Loucy (cell line): ENCODE measurements at regions not wholly inside any gene's neighbourhood (a gene's known extent, or its start where the extent isn't known, plus 50 kb on each side); places are given as distances from the start of the nearest gene placed in this dataset.

ENCODE experiments used
- H2AFZ ChIP-seq: fragments of 200-600 bp; sonication (generic); 2 replicates; pipeline ENCODE4 v1.6.0; 2016; ENCODE audit warnings: antibody characterized with exemption, mild to moderate bottlenecking, low read length, moderate library complexity
- H3F3A ChIP-seq: fragments of 200-600 bp; 2 replicates; pipeline ENCODE4 v1.6.0; 2016; ENCODE audit warnings: antibody characterized with exemption, low read depth, mild to moderate bottlenecking
- H3K27me3 ChIP-seq: fragments of 200-600 bp; sonication (generic); 2 replicates; pipeline ENCODE4 v1.6.1; 2014; ENCODE audit warnings: low read length, mild to moderate bottlenecking; ENCODE audit not compliant: insufficient read depth, poor library complexity, severe bottlenecking
- H3K36me3 ChIP-seq: fragments of 200-600 bp; sonication (generic); 2 replicates; pipeline ENCODE4 v1.6.1; 2016; ENCODE audit warnings: low read length; ENCODE audit not compliant: insufficient read depth
- H3K4me1 ChIP-seq: fragments of 200-600 bp; sonication (generic); 2 replicates; pipeline ENCODE4 v1.5.1; 2014; ENCODE audit warnings: low read length, mild to moderate bottlenecking; ENCODE audit not compliant: insufficient read depth, poor library complexity, severe bottlenecking
- H3K4me2 ChIP-seq: fragments of 200-600 bp; sonication (generic); 2 replicates; pipeline ENCODE4 v1.6.0; 2014; ENCODE audit warnings: antibody characterized with exemption, low read length, low read depth, mild to moderate bottlenecking; ENCODE audit not compliant: poor library complexity, severe bottlenecking
- H3K4me3 ChIP-seq: fragments of 200-600 bp; sonication (generic); 2 replicates; pipeline ENCODE4 v1.5.1; 2014; ENCODE audit warnings: low read length, mild to moderate bottlenecking, mixed read lengths; ENCODE audit not compliant: poor library complexity, severe bottlenecking
- H3K79me2 ChIP-seq: fragments of 200-600 bp; sonication (generic); 2 replicates; pipeline ENCODE4 v1.6.1; 2014; ENCODE audit warnings: low read length; ENCODE audit not compliant: insufficient read depth
- H3K9ac ChIP-seq: fragments of 200-600 bp; sonication (generic); 2 replicates; pipeline ENCODE4 v1.6.0; 2014; ENCODE audit warnings: mild to moderate bottlenecking, low read depth, low read length, moderate library complexity; ENCODE audit not compliant: poor library complexity, severe bottlenecking
- H3K9me2 ChIP-seq: fragments of 200-600 bp; sonication (generic); replicated peaks from 2 replicates; pipeline ENCODE4 v1.6.1; 2016; ENCODE audit warnings: low read depth, low read length, mixed read lengths
- H3K9me3 ChIP-seq: fragments of 200-600 bp; sonication (generic); 2 replicates; pipeline ENCODE4 v1.6.1; 2014; ENCODE audit warnings: mild to moderate bottlenecking, antibody characterized with exemption, low read length, low read depth; ENCODE audit not compliant: insufficient read depth
- H4K20me1 ChIP-seq: fragments of 200-600 bp; sonication (generic); 2 replicates; pipeline ENCODE4 v1.6.0; 2014; ENCODE audit warnings: antibody characterized with exemption, low read length, mild to moderate bottlenecking; ENCODE audit not compliant: insufficient read depth, poor library complexity, severe bottlenecking
- CTCF ChIP-seq: fragments of 200-600 bp; sonication (generic); conservative IDR thresholded peaks from 2 replicates; pipeline ENCODE4 v1.5.1; 2014; ENCODE audit warnings: mild to moderate bottlenecking, antibody characterized with exemption, low read length
- EZH2phosphoT487 ChIP-seq: fragments of 200-600 bp; IDR thresholded peaks from 2 replicates; pipeline ENCODE4 v1.6.1; 2018; ENCODE audit warnings: antibody characterized with exemption, mild to moderate bottlenecking, moderate library complexity, borderline replicate concordance

GRCh38 chr6:156448579-156448978 lies 328.6 kb upstream of the ARID1B start:
- H3K9me3 ChIP-seq: no peaks in the 10 kb centered on the region

GRCh38 chr6:156440688-156441087 lies 336.5 kb upstream of the ARID1B start:
- H3K9me2 ChIP-seq: no peaks in the 10 kb centered on the region
- H3K4me1 ChIP-seq: no peaks in the 10 kb centered on the region
- H4K20me1 ChIP-seq: no peaks in the 10 kb centered on the region
- no peaks in the 10 kb centered on the region for H3K36me3 ChIP-seq
- no peak overlapping the region for H3K9ac ChIP-seq
- no peak for TF ChIP-seq EZH2phosphoT487
- no peak for TF ChIP-seq CTCF
- no peaks in the 10 kb centered on the region for H3K27me3 ChIP-seq
- no peaks in the 10 kb centered on the region for H3F3A ChIP-seq
- no peak overlapping the region for H2AFZ ChIP-seq
- H3K4me3 ChIP-seq: no peak overlapping the region
- H3K79me2 ChIP-seq: no peaks in the 10 kb centered on the region
- H3K4me2 ChIP-seq: no peak overlapping the region
- H3K9me3 ChIP-seq: no peaks in the 10 kb centered on the region

More at GRCh38 chr6:156448579-156448978, 328.6 kb upstream of the ARID1B start:
- no peaks in the 10 kb centered on the region for H3K4me1 ChIP-seq
- TF ChIP-seq EZH2phosphoT487: no peak
- TF ChIP-seq CTCF: no peak
- no peak overlapping the region for H2AFZ ChIP-seq
- H3K27me3 ChIP-seq: no peaks in the 10 kb centered on the region
- no peaks in the 10 kb centered on the region for H3K36me3 ChIP-seq
- H3K4me3 ChIP-seq: no peak overlapping the region
- no peaks in the 10 kb centered on the region for H3K9me2 ChIP-seq
- no peak overlapping the region for H3K9ac ChIP-seq
- H3F3A ChIP-seq: no peaks in the 10 kb centered on the region
- no peak overlapping the region for H3K4me2 ChIP-seq
- no peaks in the 10 kb centered on the region for H4K20me1 ChIP-seq
- H3K79me2 ChIP-seq: no peaks in the 10 kb centered on the region

- Histone ChIP-seq H3K9me2 (no peaks in the 10 kb centered on the region), H3K79me2 (no peaks in the 10 kb centered on the region), H2AFZ (no peak overlapping the region), H4K20me1 (no peaks in the 10 kb centered on the region), H3K9ac (no peak overlapping the region), H3F3A (no peaks in the 10 kb centered on the region), H3K36me3 (no peaks in the 10 kb centered on the region), H3K9me3 (no peaks in the 10 kb centered on the region), H3K27me3 (no peaks in the 10 kb centered on the region), H3K4me1 (no peaks in the 10 kb centered on the region), H3K4me3 (no peak overlapping the region), H3K4me2 (no peak overlapping the region)
- TF ChIP-seq CTCF (no peak), EZH2phosphoT487 (no peak)
These were observed 338.7 kb upstream of the ARID1B start for GRCh38 chr6:156438350-156438923.
